ENCODE measurements at regions not wholly inside any gene's neighbourhood (a gene's known extent, or its start where the extent isn't known, plus 50 kb on each side); places are given as distances from the start of the nearest gene placed in this dataset.

DNA sequence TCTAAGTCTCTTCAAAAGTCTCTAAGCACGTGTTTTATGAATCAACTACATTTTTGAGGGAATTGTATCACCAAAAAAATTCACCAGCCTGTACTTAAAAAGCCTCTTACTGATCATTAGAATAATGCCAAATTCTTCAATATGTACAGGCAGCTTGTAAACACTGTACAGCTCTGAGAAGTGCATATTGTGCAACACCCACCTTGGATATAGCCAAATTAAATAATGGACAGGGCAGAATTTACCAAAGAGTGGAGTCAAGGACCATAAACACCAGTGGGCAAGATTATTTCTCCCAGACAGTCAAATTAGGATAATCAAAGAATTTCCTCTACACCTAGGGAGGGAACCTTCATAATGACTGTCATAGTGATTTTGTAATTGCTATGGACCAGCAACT lies 338.2 kb downstream of the NR4A2 start:
- TF ChIP-seq CTCF (conservative IDR thresholded peaks at IDR 0.05; ENCODE audit: low read depth in 2 of 2) (no peak), CREB1 (CRISPR knock-in tag; IDR thresholded peaks at IDR 0.05; ENCODE audit: low read depth) (no peak), EZH2 (IDR thresholded peaks at IDR 0.05; ENCODE audit: low read depth, unreplicated experiment) (no peak), STAT1 (IDR thresholded peaks at IDR 0.05; ENCODE audit: unreplicated experiment) (no peak)
- TF ChIP-seq, protein P1, sequence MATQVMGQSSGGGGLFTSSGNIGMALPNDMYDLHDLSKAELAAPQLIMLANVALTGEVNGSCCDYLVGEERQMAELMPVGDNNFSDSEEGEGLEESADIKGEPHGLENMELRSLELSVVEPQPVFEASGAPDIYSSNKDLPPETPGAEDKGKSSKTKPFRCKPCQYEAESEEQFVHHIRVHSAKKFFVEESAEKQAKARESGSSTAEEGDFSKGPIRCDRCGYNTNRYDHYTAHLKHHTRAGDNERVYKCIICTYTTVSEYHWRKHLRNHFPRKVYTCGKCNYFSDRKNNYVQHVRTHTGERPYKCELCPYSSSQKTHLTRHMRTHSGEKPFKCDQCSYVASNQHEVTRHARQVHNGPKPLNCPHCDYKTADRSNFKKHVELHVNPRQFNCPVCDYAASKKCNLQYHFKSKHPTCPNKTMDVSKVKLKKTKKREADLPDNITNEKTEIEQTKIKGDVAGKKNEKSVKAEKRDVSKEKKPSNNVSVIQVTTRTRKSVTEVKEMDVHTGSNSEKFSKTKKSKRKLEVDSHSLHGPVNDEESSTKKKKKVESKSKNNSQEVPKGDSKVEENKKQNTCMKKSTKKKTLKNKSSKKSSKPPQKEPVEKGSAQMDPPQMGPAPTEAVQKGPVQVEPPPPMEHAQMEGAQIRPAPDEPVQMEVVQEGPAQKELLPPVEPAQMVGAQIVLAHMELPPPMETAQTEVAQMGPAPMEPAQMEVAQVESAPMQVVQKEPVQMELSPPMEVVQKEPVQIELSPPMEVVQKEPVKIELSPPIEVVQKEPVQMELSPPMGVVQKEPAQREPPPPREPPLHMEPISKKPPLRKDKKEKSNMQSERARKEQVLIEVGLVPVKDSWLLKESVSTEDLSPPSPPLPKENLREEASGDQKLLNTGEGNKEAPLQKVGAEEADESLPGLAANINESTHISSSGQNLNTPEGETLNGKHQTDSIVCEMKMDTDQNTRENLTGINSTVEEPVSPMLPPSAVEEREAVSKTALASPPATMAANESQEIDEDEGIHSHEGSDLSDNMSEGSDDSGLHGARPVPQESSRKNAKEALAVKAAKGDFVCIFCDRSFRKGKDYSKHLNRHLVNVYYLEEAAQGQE (IDR thresholded peaks at IDR 0.05; ENCODE audit: unreplicated experiment): no peak

Measured in GM23338 (cell line).